ENCODE measurements at regions not wholly inside any gene's neighbourhood (a gene's known extent, or its start where the extent isn't known, plus 50 kb on each side); places are given as distances from the start of the nearest gene placed in this dataset.

GRCh38 chr5:110165366-110165765, 475.6 kb downstream of the MAN2A1 start:
- POLR2A ChIA-PET, result no interaction called here
- TF ChIP-seq JUN (IDR thresholded peaks at IDR 0.05; ENCODE audit: borderline replicate concordance, insufficient read depth, insufficient read length, low read depth), result no peak
- TF ChIP-seq GATA2 (IDR thresholded peaks at IDR 0.05; ENCODE audit: insufficient read depth, insufficient read length, low read depth, low read length), result no peak
- TF ChIP-seq POLR2A (IDR thresholded peaks at IDR 0.05; ENCODE audit: low read depth, low read length), result no peak
- no peak for TF ChIP-seq MAX (IDR thresholded peaks at IDR 0.05; ENCODE audit: insufficient read depth, insufficient read length)
- no peak for TF ChIP-seq MYC (IDR thresholded peaks at IDR 0.05; ENCODE audit: low read depth, low read length)
- TF ChIP-seq FOS (IDR thresholded peaks at IDR 0.05; ENCODE audit: borderline replicate concordance, insufficient read depth, low read length), result no peak
- TF ChIP-seq EZH2 (IDR thresholded peaks at IDR 0.05; ENCODE audit: borderline replicate concordance, low read depth, low read length, severe bottlenecking), result no peak
- TF ChIP-seq POLR2AphosphoS5 (IDR thresholded peaks at IDR 0.05; ENCODE audit: insufficient read depth, low read depth, low read length), result no peak
- TF ChIP-seq CTCF (IDR thresholded peaks at IDR 0.05; ENCODE audit: extremely low read depth in 1 of 2, insufficient read depth in 1 of 2, low read depth in 1 of 2, low read length in 2 of 2), result no peak
- Histone ChIP-seq H3K4me3 (replicated peaks in 1 of 3; ENCODE audit: insufficient read depth in 1 of 3, low read depth in 1 of 3, low read length in 3 of 3) (no peak overlapping the region), H3K27ac (ENCODE audit: insufficient read depth, low read depth, low read length) (no peak overlapping the region), H3K4me1 (ENCODE audit: control insufficient read depth, extremely low read depth, insufficient read depth, low read length) (no peaks in the 10 kb centered on the region), H3K9ac (replicated peaks; ENCODE audit: extremely low read depth, insufficient read depth, low read length) (no peak overlapping the region), H3K27me3 (ENCODE audit: control insufficient read depth in 2 of 2, insufficient read depth in 2 of 2, low read length in 2 of 2) (no peaks in the 10 kb centered on the region), H3K79me2 (ENCODE audit: control insufficient read depth, insufficient read depth, low read length) (no peaks in the 10 kb centered on the region), H2AFZ (ENCODE audit: low read depth, low read length) (no peak overlapping the region), H3K4me2 (ENCODE audit: insufficient read depth, low read length) (no peak overlapping the region), H4K20me1 (replicated peaks; ENCODE audit: control insufficient read depth, extremely low read depth, insufficient read depth, low read length) (no peaks in the 10 kb centered on the region), H3K9me3 (replicated peaks; ENCODE audit: control insufficient read depth, insufficient read depth, low read length) (peaks cover 2% of the 10 kb centered on the region), H3K9me1 (replicated peaks; ENCODE audit: control insufficient read depth, extremely low read depth, insufficient read depth, low read length) (no peaks in the 10 kb centered on the region), H3K36me3 (ENCODE audit: control insufficient read depth in 2 of 2, extremely low read depth in 1 of 2, insufficient read depth in 2 of 2, low read length in 2 of 2) (no peaks in the 10 kb centered on the region)
- BruUV-seq (replicated peaks), result no TSS peak
- CTCF ChIA-PET, result no interaction called here
- DNase-seq (ENCODE audit: low read depth, low spot score) (no peak), FAIRE-seq (no peak)
- intact Hi-C loops (cut with micrococcal nuclease) (no loop called here), dilution Hi-C loops (cut with MboI; ENCODE audit: extremely low pct_ligation_motif_present, low sequenced_read_pairs) (no loop called here)

Measured in endothelial cell of umbilical vein (primary cell).